ENCODE measurements at regions not wholly inside any gene's neighbourhood (a gene's known extent, or its start where the extent isn't known, plus 50 kb on each side); places are given as distances from the start of the nearest gene placed in this dataset.

DNA sequence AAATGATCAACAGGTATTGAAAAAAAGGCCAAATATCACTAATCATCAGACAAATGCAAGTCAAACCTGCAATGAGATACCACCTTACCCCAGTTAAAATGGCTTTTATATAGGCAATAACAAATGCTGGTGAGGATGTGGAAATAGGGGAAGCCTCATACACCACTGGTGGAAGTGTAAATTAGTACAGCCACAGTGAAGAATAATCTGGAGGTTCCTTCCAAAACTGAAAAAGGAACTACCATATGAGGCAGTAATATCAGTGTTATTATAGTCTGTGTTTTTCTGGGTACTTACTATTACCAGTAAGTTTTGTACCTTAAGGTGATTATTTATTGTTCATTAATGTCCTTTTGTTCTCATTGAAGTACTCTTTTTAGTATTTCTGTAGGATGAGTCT, 201.3 kb downstream of the MRPL39 start:
- Histone ChIP-seq H3K9me3 (no peaks in the 10 kb centered on the region), H3K27me3 (no peaks in the 10 kb centered on the region), H3K36me3 (no peaks in the 10 kb centered on the region), H3K4me3 (ENCODE audit: low read depth, low read length) (no peak overlapping the region), H3K4me1 (no peaks in the 10 kb centered on the region)
- TF ChIP-seq CTCF (IDR thresholded peaks at IDR 0.05; ENCODE audit: low read depth, low read length): no peak
- no peak for DNase-seq

GRCh38 chr21:25402134-25402961, 204.9 kb downstream of the MRPL39 start:
- Histone ChIP-seq H3K36me3 (no peaks in the 10 kb centered on the region), H3K4me1 (peaks cover 2% of the 10 kb centered on the region; the same call in 1 of the 2 replicates), H3K9me3 (no peaks in the 10 kb centered on the region), H3K4me3 (ENCODE audit: low read depth, low read length) (no peak overlapping the region), H3K27me3 (no peaks in the 10 kb centered on the region)
- no peak for TF ChIP-seq CTCF (IDR thresholded peaks at IDR 0.05; ENCODE audit: low read depth, low read length)
- DNase-seq: no peak

DNA sequence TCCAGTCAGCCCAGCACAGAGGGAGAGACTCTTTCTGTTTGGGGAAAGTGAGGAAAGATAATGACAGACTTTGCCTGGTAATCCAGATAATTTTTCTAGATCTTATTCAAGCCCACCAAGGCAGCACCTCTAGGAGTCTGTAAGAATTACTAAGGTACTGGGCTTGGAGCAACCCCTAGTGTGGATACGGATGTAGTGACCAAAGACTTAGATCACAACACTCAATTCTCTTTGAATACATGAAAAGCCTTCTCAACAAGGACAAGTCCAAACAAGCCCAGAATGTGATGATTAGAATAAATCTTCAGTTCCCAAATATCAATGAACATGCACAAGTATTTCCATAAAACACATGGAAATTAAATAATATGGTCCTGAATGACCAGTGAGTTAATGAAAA, 206.9 kb downstream of the MRPL39 start:
- Histone ChIP-seq H3K4me3 (ENCODE audit: low read depth, low read length) (no peak overlapping the region), H3K4me1 (peaks cover 2% of the 10 kb centered on the region; the same call in 1 of the 2 replicates), H3K36me3 (no peaks in the 10 kb centered on the region), H3K27me3 (no peaks in the 10 kb centered on the region), H3K9me3 (no peaks in the 10 kb centered on the region)
- DNase-seq: no peak
- no peak for TF ChIP-seq CTCF (IDR thresholded peaks at IDR 0.05; ENCODE audit: low read depth, low read length)

DNA sequence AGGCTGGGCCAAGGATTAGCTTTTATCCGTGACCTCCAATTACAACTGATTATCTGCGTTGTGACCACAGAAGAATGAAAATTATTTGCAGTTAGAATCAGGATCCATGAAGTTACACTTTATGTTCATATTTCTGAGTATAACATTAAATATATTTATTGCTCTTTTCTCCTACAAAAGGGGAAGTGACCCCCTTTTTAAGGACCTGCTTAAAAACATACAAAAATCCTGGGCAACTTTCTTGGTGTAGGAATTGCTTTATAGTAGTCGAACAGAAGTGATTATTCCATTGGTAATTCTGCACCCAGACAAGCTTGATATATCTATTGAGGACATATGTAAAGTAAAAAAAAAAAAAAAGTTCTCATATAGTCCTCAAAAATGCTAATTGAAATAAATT, 208.7 kb downstream of the MRPL39 start:
- Histone ChIP-seq H3K27me3 (no peaks in the 10 kb centered on the region), H3K36me3 (no peaks in the 10 kb centered on the region), H3K4me3 (ENCODE audit: low read depth, low read length) (no peak overlapping the region), H3K9me3 (no peaks in the 10 kb centered on the region), H3K4me1 (peaks cover 2% of the 10 kb centered on the region; the same call in 1 of the 2 replicates)
- TF ChIP-seq CTCF (IDR thresholded peaks at IDR 0.05; ENCODE audit: low read depth, low read length): no peak
- DNase-seq: no peak

- TF ChIP-seq CTCF (IDR thresholded peaks at IDR 0.05; ENCODE audit: low read depth, low read length): no peak
- Histone ChIP-seq H3K9me3 (no peaks in the 10 kb centered on the region), H3K4me3 (ENCODE audit: low read depth, low read length) (no peak overlapping the region), H3K36me3 (no peaks in the 10 kb centered on the region), H3K27me3 (no peaks in the 10 kb centered on the region), H3K4me1 (peaks cover 2% of the 10 kb centered on the region; the same call in 1 of the 2 replicates)
- DNase-seq: no peak
These were observed 211.1 kb downstream of the MRPL39 start for GRCh38 chr21:25396135-25396711.

- Histone ChIP-seq H3K4me3 (ENCODE audit: low read depth, low read length) (no peak overlapping the region), H3K9me3 (no peaks in the 10 kb centered on the region), H3K36me3 (no peaks in the 10 kb centered on the region), H3K4me1 (peaks cover 4% of the 10 kb centered on the region; the same call in 1 of the 2 replicates), H3K27me3 (no peaks in the 10 kb centered on the region)
- DNase-seq: no peak
- no peak for TF ChIP-seq CTCF (IDR thresholded peaks at IDR 0.05; ENCODE audit: low read depth, low read length)
These were observed 215.5 kb downstream of the MRPL39 start for GRCh38 chr21:25391777-25392176.
